GM12891 (cell line): ENCODE measurements at regions not wholly inside any gene's neighbourhood (a gene's known extent, or its start where the extent isn't known, plus 50 kb on each side); places are given as distances from the start of the nearest gene placed in this dataset.

Experiments used
- PAX5 ChIP-seq: IDR thresholded peaks from 2 replicates; pipeline ENCODE4 v1.6.1; 2011; ENCODE audit warnings: low read length, moderate library complexity, mild to moderate bottlenecking; ENCODE audit not compliant: insufficient read depth, severe bottlenecking
- POLR2A ChIP-seq: IDR thresholded peaks from 2 replicates; pipeline ENCODE4 v1.6.1; 2011; ENCODE audit warnings: low read depth, low read length, control low read depth
- POLR2AphosphoS5 ChIP-seq: IDR thresholded peaks from 2 replicates; pipeline ENCODE4 v1.6.1; 2011; ENCODE audit warnings: low read depth, low read length, control low read depth
- POU2F2 ChIP-seq: IDR thresholded peaks from 2 replicates; pipeline ENCODE4 v1.6.1; 2011; ENCODE audit warnings: low read depth, mild to moderate bottlenecking, control low read depth, low read length, moderate library complexity
- SPI1 ChIP-seq: IDR thresholded peaks from 2 replicates; pipeline ENCODE4 v1.6.1; 2011; ENCODE audit warnings: low read depth, low read length, control low read depth
- TAF1 ChIP-seq: IDR thresholded peaks from 2 replicates; pipeline ENCODE4 v1.6.1; 2011; ENCODE audit warnings: low read depth, low read length, control low read depth

DNA sequence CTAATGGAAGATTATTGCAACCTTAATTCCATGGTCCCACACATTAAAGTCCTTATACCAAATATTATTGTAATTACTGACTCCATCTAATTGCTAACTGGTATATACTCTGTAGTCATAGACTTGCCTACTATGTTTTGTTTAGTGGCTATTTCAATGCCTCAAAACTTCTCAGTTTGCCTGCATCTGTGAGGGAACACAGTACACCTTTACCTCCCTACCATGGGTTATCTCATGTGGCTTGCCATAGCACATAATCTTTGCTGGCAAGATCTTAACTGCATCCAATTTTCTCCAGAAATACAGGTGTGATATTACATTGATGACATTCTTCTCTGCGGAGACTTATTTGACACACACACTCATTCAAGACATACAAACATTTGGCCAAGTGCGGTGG is 107.1 kb upstream of the ZNF184 start:
- no peak for TF ChIP-seq POLR2A
- no peak for TF ChIP-seq POLR2AphosphoS5
- no peak for TF ChIP-seq PAX5
- TF ChIP-seq SPI1: no peak
- TF ChIP-seq POU2F2: no peak
- no peak for TF ChIP-seq TAF1
